BLaER1 treated with 17β-estradiol and CSF1 and Interleukin-3, amounts not matched to agents 10 nM and 100 nM (cell line): ENCODE measurements at regions not wholly inside any gene's neighbourhood (a gene's known extent, or its start where the extent isn't known, plus 50 kb on each side); places are given as distances from the start of the nearest gene placed in this dataset.
"Not testable (repeated sequence)": the region's sequence is repeated elsewhere in the genome, so short reads cannot be mapped to it uniquely, and the experiment has no call there.

Source experiments
- H3K27ac ChIP-seq, 11 experiments: shearing (Covaris generic); formaldehyde crosslinking; 2 replicates each; pipeline ENCODE4 v1.8.1; 2022
- H3K27me3 ChIP-seq, 11 experiments: shearing (Covaris generic); formaldehyde crosslinking; 2 replicates each; pipeline ENCODE4 v1.8.1; 2022
- H3K36me3 ChIP-seq, 11 experiments: shearing (Covaris generic); formaldehyde crosslinking; 2 replicates each; pipeline ENCODE4 v1.8.1; 2022
- H3K4me1 ChIP-seq, 10 experiments: shearing (Covaris generic); formaldehyde crosslinking; 2 replicates each; pipeline ENCODE4 v1.8.1; 2022
- H3K4me2 ChIP-seq, 11 experiments: shearing (Covaris generic); formaldehyde crosslinking; 2 replicates each; pipeline ENCODE4 v1.8.1; 2022
- H3K4me3 ChIP-seq, 10 experiments: shearing (Covaris generic); formaldehyde crosslinking; 2 replicates each; pipeline ENCODE4 v1.8.1; 2022
- H3K9ac ChIP-seq, 11 experiments: shearing (Covaris generic); formaldehyde crosslinking; 2 replicates each; pipeline ENCODE4 v1.8.1; 2022
- H3K9me3 ChIP-seq, 11 experiments: shearing (Covaris generic); formaldehyde crosslinking; replicated peaks in 1 of 11; 2 replicates each; pipeline ENCODE4 v1.8.1; 2022
- H4K20me1 ChIP-seq, 11 experiments: shearing (Covaris generic); formaldehyde crosslinking; 2 replicates each; pipeline ENCODE4 v1.8.1; 2022
- Cebpa-rat ChIP-seq, 11 experiments: shearing (Covaris generic); IDR thresholded peaks; 2 replicates each; pipeline ENCODE4 v1.8.1; 2022

DNA sequence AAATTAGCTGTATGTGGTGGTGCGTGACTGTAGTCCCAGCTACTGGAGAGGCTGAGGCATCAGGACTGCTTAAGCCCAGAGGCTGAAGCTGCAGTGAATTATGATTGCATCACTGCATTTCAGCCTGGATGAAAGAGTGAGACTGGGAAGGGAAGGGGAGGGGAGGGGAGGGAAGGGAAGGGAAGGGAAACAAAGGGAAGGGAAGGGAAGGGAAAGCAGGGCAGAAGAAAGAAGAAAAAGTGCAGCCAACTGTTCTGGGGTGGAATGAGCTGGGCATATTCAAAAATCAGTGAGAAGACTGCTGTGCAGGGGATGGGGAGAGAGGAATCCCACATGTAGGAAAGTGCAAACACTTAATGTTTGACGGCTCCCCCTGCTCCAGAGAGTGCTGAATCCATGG is 905.5 kb downstream of the UQCRFS1 start:
- peaks cover 0 to 31% (median 18%) of the 10 kb centered on the region in 10 experiments; a peak in 15 of 20 replicates for H3K4me1 ChIP-seq
- H3K4me2 ChIP-seq, result no peak overlapping the region
- no peak overlapping the region for H3K4me3 ChIP-seq
- H3K9ac ChIP-seq, result no peak overlapping the region
- no peak for TF ChIP-seq Cebpa-rat (IDR thresholded peaks at IDR 0.05)
- no peaks in the 10 kb centered on the region for H4K20me1 ChIP-seq
- no peaks in the 10 kb centered on the region for H3K9me3 ChIP-seq
- no peak overlapping the region for H3K27ac ChIP-seq
- H3K36me3 ChIP-seq, result no peaks in the 10 kb centered on the region
- no peaks in the 10 kb centered on the region for H3K27me3 ChIP-seq

DNA sequence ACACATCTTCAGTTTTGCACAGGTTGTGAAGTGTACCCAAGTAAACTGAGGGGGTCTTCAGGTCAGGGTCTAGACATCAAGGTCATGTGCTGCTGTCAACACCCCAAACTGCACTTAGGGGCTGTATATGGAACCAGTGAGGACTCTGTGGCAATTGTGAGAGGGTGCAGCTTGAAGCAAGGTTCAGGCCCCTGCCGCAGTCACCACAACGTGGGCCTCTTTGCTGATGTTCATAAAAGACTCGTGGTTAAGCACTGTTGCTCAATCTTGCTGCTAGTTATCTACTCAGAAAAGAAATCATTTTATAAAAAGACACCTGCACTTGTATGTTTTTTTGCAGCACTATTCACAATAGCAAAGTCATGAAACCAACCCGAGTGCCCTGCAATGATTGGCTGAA is 907.4 kb downstream of the UQCRFS1 start:
- Histone ChIP-seq H4K20me1 (no peaks in the 10 kb centered on the region), H3K4me1 (peaks cover 4 to 51% (median 38%) of the 10 kb centered on the region in 10 experiments; a peak in 16 of 20 replicates), H3K9ac (no peak overlapping the region), H3K36me3 (no peaks in the 10 kb centered on the region), H3K27me3 (no peaks in the 10 kb centered on the region; a peak in 1 of 22 replicates), H3K4me3 (no peak overlapping the region), H3K27ac (no peak overlapping the region), H3K9me3 (no peaks in the 10 kb centered on the region), H3K4me2 (peak overlapping the region in 3 of 11 experiments; percentile 13 to 19 (median 14); a peak in 3 of 22 replicates)
- TF ChIP-seq Cebpa-rat (IDR thresholded peaks at IDR 0.05), result 0 out of 22 replicates have a peak, but pooled peaks of 1 of the 11 experiments have one; percentile 16

DNA sequence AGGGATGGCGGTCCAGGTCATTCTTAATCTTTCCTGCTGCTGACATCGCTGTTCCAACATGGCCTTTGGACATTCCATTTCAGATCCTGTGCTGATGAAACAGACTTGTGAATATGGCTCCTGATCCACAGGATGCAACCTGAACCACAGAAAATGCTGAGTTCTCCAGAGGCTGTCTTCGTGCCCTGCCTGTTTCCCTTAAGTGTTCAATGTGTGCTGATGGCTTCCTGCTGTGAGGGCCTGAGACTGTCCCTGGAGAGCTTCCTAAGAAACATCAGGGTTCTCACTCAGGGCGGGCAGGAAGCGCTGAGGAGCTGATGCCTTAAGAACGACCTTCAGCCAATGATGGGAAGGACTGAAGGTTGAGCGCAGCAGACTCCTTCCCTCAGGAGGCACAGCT is 909.4 kb downstream of the UQCRFS1 start:
- H3K9me3 ChIP-seq, result no peaks in the 10 kb centered on the region
- H3K27me3 ChIP-seq, result no peaks in the 10 kb centered on the region; a peak in 1 of 22 replicates
- no peak for TF ChIP-seq Cebpa-rat (IDR thresholded peaks at IDR 0.05)
- H3K36me3 ChIP-seq, result no peaks in the 10 kb centered on the region
- peaks cover 4 to 71% (median 58%) of the 10 kb centered on the region in 10 experiments; a peak in 16 of 20 replicates for H3K4me1 ChIP-seq
- H3K4me2 ChIP-seq, result peak overlapping the region in 9 of 11 experiments; percentile 12 to 92 (median 80); a peak in 16 of 22 replicates
- H3K27ac ChIP-seq, result peak overlapping the region in 3 of 11 experiments; percentile 21 to 29 (median 28); a peak in 3 of 22 replicates
- no peaks in the 10 kb centered on the region for H4K20me1 ChIP-seq
- no peak overlapping the region; a peak in 1 of 20 replicates for H3K4me3 ChIP-seq
- no peak overlapping the region for H3K9ac ChIP-seq

DNA sequence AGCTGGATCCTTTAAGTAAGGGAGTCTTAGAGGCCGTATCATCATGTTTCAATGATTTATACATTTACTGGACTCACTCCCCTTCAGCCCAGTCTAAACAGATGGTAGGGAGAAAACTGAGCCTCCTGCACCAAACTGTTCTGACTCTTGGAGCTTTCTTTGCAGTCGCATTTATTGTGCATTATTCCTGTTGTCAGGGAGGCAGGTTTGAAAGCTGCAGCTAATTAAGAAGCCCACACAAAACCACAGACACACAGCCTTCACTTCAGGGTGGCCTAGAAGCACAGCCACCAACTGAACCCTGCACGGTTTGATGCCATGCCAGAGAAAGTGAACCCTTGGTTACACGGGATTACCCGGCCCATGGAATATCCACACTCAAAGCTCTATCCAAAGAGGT is 911.0 kb downstream of the UQCRFS1 start:
- no peaks in the 10 kb centered on the region; a peak in 1 of 22 replicates for H3K27me3 ChIP-seq
- peak overlapping the region in 8 of 11 experiments; percentile 21 to 92 (median 82); a peak in 15 of 22 replicates for H3K4me2 ChIP-seq
- no peak overlapping the region for H3K27ac ChIP-seq
- peaks cover 4 to 86% (median 72%) of the 10 kb centered on the region in 10 experiments; a peak in 16 of 20 replicates for H3K4me1 ChIP-seq
- no peaks in the 10 kb centered on the region for H4K20me1 ChIP-seq
- H3K9ac ChIP-seq, result no peak overlapping the region
- H3K9me3 ChIP-seq, result no peaks in the 10 kb centered on the region
- H3K36me3 ChIP-seq, result no peaks in the 10 kb centered on the region
- H3K4me3 ChIP-seq, result no peak overlapping the region
- no peak for TF ChIP-seq Cebpa-rat (IDR thresholded peaks at IDR 0.05)

DNA sequence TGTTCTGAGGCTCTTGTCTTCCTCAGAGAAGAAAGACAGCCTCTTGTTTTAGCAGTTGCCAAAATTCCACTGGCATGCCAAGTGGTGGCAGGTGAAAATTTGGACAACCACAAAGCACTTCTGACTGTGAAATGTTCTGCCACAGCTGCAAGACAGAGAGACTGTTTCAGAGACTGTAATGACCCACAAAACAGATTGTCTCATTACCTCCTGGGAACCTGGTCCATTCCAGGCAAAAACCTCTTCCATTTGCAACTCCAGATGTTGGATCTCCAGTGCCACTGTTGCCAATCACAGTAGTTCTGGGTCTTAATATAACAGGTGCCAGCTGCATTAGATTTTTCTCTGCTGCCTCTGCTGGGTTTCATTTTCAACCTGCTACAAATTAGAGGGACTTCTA is 911.5 kb downstream of the UQCRFS1 start:
- H3K27me3 ChIP-seq, result no peaks in the 10 kb centered on the region; a peak in 1 of 22 replicates

DNA sequence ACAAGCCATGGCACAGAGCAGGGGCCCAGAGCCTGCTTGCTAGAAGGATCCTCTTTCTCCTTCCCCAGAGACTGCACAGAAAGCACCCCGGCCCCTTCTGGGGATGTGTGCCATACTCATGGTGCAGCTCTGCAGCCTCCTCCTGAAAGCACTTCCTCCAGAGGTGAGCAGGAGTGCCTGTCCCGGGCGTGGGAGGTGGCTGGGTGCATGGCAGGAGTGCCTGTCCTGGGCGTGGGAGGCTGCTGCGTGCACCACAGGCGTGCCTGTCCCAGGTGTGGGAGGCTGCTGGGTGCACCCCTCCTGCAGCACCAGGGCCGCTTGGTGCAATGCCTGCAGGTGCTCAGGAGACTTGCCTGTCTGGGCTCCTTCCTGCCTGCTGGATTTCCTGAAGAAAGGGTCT is 913.3 kb downstream of the UQCRFS1 start:
- H3K4me3 ChIP-seq, result no peak overlapping the region
- H3K9me3 ChIP-seq, result no peaks in the 10 kb centered on the region
- H4K20me1 ChIP-seq, result no peaks in the 10 kb centered on the region
- H3K27me3 ChIP-seq, result no peaks in the 10 kb centered on the region; a peak in 1 of 22 replicates
- peak overlapping the region in 10 of 11 experiments; percentile 6 to 92 (median 76); a peak in 18 of 22 replicates for H3K4me2 ChIP-seq
- H3K9ac ChIP-seq, result no peak overlapping the region
- no peak overlapping the region for H3K27ac ChIP-seq
- H3K36me3 ChIP-seq, result no peaks in the 10 kb centered on the region
- TF ChIP-seq Cebpa-rat (IDR thresholded peaks at IDR 0.05), result no peak
- peaks cover 4 to 90% (median 76%) of the 10 kb centered on the region in 10 experiments; a peak in 17 of 20 replicates for H3K4me1 ChIP-seq

More for the DNA sequence above, 911.5 kb downstream of the UQCRFS1 start:
- Histone ChIP-seq H3K9me3 (no peaks in the 10 kb centered on the region), H3K27ac (0 out of 22 replicates have a peak overlapping the region, but pooled peaks of 2 of the 11 experiments have one; percentile 17 to 37), H3K4me3 (no peak overlapping the region), H3K36me3 (no peaks in the 10 kb centered on the region), H3K4me2 (peak overlapping the region in 9 of 11 experiments; percentile 53 to 92 (median 80); a peak in 17 of 22 replicates), H4K20me1 (no peaks in the 10 kb centered on the region), H3K4me1 (peaks cover 4 to 91% (median 75%) of the 10 kb centered on the region in 10 experiments; a peak in 16 of 20 replicates), H3K9ac (no peak overlapping the region; a peak in 1 of 22 replicates)
- TF ChIP-seq Cebpa-rat (IDR thresholded peaks at IDR 0.05), result no peak

DNA sequence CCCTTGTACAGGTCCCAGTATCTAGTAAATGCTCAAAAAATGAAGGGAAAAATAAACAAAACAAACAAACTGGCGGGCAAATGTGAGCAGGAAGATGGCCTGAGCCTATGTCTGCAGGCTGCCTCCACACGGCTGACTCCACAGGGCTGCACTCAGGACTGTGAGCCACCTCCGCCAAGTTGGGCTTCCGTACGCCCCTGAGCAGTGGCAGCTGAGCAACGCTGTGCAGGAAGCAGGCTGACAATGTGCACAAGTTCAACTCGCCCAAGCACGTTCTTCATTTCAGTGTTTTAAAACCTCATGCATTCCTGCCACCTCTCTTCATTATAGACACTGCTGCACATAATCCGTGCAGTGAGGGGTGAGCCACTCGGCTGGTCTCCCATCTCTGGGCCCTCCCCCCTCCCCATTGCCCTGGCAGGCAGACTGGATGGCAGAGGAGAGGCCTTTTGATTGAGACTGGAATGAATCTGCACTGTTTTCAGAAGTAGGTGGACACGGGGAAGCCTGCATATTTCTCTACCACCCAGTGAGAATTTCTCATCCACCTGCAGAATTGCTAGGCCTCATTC is 915.3 kb downstream of the UQCRFS1 start:
- Histone ChIP-seq H3K4me2 (peak overlapping the region in 8 of 11 experiments; percentile 27 to 92 (median 82); a peak in 15 of 22 replicates), H3K9ac (0 out of 22 replicates have a peak overlapping the region, but pooled peaks of 1 of the 11 experiments have one; percentile 10), H3K27me3 (no peaks in the 10 kb centered on the region; a peak in 1 of 22 replicates), H3K36me3 (no peaks in the 10 kb centered on the region), H3K9me3 (no peaks in the 10 kb centered on the region), H4K20me1 (no peaks in the 10 kb centered on the region), H3K27ac (no peak overlapping the region), H3K4me1 (peaks cover 13 to 90% (median 79%) of the 10 kb centered on the region in 10 experiments; a peak in 19 of 20 replicates), H3K4me3 (no peak overlapping the region)
- TF ChIP-seq Cebpa-rat (IDR thresholded peaks at IDR 0.05), result no peak

DNA sequence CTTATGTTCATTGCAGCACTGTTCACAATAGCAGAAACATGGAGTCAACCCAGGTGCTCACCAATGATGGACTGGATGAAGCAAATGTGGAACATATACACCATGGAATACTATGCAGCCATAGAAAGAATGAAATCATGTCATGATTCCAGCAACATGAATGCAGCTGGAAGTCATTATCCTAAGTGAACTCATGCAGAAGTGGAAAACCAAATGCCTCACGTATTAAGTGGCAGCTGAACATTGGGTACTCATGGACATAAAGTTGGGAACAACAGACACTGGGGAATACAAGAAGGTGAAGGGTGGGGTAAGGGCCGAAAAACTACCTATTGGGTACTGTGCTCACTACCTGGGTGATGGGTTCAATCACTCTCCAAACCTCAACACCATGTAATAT is 915.9 kb downstream of the UQCRFS1 start:
- Histone ChIP-seq H3K27ac (no peak overlapping the region), H3K4me3 (no peak overlapping the region), H3K9me3 (no peaks in the 10 kb centered on the region), H3K4me1 (peaks cover 13 to 90% (median 79%) of the 10 kb centered on the region in 10 experiments; a peak in 19 of 20 replicates), H3K9ac (no peak overlapping the region), H3K27me3 (no peaks in the 10 kb centered on the region; a peak in 1 of 22 replicates), H3K4me2 (peak overlapping the region in 6 of 11 experiments; percentile 61 to 92 (median 86); a peak in 9 of 22 replicates), H4K20me1 (no peaks in the 10 kb centered on the region), H3K36me3 (no peaks in the 10 kb centered on the region)
- TF ChIP-seq Cebpa-rat (IDR thresholded peaks at IDR 0.05), result no peak

DNA sequence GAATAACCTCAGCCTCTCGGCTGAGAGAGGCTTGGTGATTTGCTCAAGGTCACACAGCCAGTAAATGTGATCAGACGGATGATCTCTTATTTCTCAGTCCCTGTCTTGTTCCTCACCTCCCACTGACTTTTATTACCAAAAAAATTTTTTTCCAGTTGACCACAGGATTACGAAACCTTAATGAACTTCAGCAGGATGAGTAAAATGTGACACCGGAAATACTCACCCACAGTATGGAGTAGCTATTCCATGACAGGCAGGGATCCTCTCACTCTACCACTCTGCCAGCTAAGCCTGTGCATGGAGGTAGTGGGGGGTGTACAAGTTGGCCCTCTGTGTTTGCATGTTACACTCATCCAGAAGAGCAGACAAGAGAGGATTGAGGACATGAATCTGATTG is 916.4 kb downstream of the UQCRFS1 start:
- Histone ChIP-seq H3K4me3 (no peak overlapping the region), H3K36me3 (no peaks in the 10 kb centered on the region), H3K4me2 (peak overlapping the region in 8 of 11 experiments; percentile 6 to 92 (median 56); a peak in 6 of 22 replicates), H4K20me1 (no peaks in the 10 kb centered on the region), H3K27ac (no peak overlapping the region), H3K4me1 (peaks cover 13 to 90% (median 79%) of the 10 kb centered on the region in 10 experiments; a peak in 19 of 20 replicates), H3K9ac (no peak overlapping the region), H3K9me3 (no peaks in the 10 kb centered on the region), H3K27me3 (no peaks in the 10 kb centered on the region; a peak in 1 of 22 replicates)
- peak in 1 of 11 experiments; percentile 53; a peak in 2 of 22 replicates for TF ChIP-seq Cebpa-rat (IDR thresholded peaks at IDR 0.05)

DNA sequence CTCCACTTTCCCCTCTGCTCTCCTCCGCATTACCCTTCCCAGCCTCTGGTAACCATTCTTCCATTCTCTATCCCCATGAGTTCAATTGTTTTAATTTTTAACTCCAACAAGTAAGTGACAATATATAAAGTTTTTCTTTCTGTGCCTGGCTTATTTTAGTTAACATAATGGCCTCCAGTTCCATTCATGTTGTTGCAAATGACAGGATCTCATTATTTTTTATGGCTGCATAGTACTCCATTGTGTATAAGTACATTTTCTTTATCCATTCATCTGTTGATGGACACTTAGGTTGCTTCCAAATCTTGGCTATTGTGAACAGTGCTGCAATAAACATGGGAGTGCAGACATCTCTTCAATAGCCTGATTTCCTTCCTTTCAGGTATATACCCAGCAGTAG is 918.0 kb downstream of the UQCRFS1 start:
- not testable (repeated sequence) for H3K27ac ChIP-seq, H3K9ac ChIP-seq, H3K36me3 ChIP-seq, H3K9me3 ChIP-seq, H4K20me1 ChIP-seq, H3K4me3 ChIP-seq, H3K27me3 ChIP-seq
- H3K4me2 ChIP-seq, result peak overlapping the region in 1 of 11 experiments; percentile 97; a peak in 2 of 22 replicates
- peaks cover 11 to 90% (median 79%) of the 10 kb centered on the region in 10 experiments for H3K4me1 ChIP-seq
